ENCODE measurements at regions not wholly inside any gene's neighbourhood (a gene's known extent, or its start where the extent isn't known, plus 50 kb on each side); places are given as distances from the start of the nearest gene placed in this dataset.

DNA sequence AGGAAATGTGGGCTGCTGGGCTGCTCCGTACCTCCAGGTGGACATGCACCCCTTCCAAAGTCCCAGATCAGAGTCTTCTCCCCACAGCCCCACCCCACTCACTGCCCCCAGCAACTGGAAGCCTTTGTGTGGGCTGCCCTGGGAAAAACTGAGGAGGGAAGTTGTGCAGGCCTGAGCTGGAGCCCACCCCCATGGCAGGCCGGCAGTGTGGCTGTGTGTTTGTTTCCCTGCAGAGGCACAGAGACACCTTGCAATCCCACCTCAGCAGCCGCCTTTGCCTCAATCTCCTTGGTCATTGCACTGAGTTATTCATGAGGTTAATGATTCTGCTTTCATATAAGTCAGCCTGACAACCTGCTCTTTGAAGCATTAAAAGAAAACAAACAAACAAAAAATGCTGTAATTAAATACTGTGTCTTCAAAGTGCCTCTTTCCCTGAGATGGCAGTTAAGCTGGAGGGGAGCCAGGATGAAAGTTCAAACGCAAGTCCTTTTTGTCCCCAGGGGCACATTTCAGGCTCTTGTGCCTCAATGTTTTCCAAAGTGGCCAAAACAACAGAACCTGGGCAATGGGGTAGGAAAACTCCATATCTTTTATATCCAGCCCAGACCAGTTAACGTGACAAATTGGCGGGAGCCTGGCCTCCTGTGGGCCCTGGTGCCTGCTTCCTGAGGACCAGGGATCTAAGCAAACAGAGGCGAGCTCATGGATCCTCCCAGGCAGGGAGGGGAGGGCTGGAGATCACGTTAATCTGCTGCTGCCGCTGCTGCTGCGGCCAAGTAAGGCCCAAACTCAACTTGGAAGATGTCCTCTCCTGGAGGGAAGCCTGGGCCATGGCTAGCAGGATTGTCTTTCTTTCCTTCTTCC, 51.9 kb upstream of the TSPAN11 start:
- DNase-seq: peak; percentile 9

- no peak for DNase-seq
These were observed 55.9 kb upstream of the TSPAN11 start for GRCh38 chr12:30870491-30871265.

GRCh38 chr12:30867415-30867814, 59.1 kb upstream of the TSPAN11 start:
- DNase-seq: no peak

DNA sequence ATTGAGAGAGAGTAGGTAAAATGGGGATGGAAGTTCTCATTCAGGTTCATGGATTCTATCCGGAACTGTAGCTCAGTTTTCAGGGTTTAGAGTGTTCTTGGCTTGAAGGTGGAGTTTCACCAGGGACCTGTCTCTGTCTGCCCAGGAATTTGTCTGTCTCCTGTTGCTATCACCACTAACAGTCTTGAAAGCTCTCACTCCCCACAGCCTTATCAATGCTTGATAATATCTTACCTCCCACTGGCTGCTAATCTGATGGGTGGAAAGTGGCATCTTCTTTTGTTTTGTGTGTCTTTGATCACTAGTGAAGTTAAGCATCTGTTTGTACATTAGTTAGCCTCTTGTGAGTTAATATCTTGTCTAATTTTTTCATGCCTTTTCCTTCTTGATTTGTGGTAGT, 60.3 kb upstream of the TSPAN11 start:
- no peak for DNase-seq

DNA sequence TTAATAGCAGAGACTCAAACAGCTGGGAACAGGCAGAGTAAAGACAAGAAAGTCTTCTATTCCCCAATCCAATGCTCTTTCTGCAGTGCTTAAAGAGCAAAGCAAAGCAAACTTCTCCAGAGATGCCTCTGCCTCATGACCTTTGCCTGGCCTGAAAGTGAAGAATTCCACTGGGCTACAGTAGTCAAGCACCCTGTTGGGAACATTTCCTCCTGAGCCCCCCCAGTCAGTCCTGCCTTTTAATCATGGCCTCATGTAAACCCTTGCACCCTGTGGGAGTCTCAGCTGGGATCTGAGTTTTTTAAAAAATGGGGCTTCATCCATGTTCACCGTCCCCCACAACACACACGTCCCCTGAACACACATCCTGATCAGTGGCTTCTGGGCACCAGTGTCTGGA, 62.7 kb upstream of the TSPAN11 start:
- DNase-seq: no peak

GRCh38 chr12:30862486-30862885, 64.1 kb upstream of the TSPAN11 start:
- DNase-seq: no peak

GRCh38 chr12:30859226-30859625, 67.3 kb upstream of the TSPAN11 start:
- DNase-seq: no peak

GRCh38 chr12:30858471-30858870, 68.1 kb upstream of the TSPAN11 start:
- DNase-seq: no peak

DNA sequence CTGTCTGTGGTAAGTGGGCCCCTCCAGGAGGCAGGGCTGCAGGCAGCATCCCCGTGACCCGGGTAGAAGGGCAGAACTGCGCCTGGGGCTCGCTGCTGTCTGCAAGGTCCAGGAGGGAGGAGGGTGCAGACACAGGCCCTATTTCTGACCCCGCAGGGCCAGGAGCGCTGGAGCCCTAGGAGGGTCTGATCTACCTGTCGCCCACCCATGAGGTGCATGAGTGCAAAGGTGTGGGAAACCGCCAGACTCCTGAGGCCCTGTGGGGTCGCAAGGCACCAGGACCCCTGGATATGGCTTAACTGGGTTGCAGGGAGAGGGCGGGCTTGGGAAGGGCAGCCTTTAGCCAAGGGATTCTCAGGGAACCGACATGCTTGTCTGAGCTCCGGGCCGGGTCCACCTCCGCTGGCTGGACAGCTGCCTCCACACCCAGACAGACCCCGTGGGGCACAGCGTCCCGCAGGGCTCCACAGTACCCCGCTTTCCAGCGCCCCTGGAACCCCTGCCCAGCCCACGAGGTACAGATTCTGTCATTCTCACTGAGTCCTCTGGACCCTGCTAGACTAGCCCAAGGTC, 72.9 kb upstream of the TSPAN11 start:
- DNase-seq: no peak

DNA sequence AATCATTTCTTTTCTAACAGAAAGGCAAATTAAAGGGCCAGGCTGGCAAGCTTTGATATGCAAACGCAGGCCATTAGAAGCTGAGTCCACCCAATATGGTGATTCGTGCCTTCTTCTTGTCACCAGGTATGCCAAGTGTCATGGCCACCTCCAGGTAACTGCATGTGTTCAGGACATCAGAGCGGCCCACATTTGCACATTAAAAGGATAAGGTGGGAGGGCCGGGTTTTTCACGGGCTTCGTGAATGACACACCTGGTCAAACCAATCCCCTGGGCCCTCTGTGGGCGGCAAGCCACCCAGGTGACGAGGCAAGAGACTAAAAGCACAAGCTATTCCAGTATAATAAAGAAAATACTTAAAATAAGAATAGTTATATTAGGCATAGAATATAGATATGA, 75.9 kb upstream of the TSPAN11 start:
- no peak for DNase-seq

GRCh38 chr12:30847259-30847658, 79.3 kb upstream of the TSPAN11 start:
- DNase-seq: peak; percentile 61

DNA sequence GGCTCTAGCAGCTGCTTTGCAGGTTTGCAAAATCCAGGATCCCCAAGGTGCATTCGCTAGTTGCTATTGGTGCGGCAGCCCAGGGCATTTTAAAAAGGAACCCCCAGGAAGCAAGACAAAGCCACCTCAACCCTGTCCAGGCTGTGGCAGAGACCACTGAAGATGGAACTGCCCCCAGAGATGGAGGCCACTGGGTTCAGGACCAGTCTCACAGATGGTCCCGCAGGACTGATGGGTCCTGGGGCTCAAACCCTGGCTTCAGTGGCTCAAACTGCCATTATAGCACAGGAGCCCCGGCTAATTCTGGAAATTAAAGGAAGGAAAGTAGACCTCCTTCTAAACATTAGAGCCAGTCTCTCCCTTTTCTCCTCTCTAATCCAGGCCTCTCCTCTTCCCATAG, 79.8 kb upstream of the TSPAN11 start:
- no peak for DNase-seq

DNA sequence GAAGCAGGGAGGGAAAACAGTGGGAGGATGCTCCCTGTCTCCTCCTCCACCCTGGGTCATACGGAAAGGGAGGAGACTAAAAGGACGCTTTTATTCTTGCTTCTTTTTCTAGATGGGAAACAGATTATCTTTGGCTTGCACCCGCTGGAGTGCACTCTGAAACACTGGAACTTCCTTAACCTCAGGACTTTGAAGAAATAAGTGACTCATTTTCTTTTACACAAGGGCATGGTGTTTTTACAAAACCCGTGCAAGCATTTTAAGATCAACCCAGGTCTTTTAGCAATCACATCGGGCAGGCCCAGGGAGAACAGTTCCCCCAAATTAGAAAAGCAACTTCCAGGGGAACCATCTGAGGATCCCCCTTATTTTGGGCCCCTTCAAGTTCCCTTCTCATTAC, 80.9 kb upstream of the TSPAN11 start:
- DNase-seq: no peak

GRCh38 chr12:30843211-30843610, 83.3 kb upstream of the TSPAN11 start:
- no peak for DNase-seq

GRCh38 chr12:30840715-30841114, 85.8 kb upstream of the TSPAN11 start:
- DNase-seq: no peak

DNA sequence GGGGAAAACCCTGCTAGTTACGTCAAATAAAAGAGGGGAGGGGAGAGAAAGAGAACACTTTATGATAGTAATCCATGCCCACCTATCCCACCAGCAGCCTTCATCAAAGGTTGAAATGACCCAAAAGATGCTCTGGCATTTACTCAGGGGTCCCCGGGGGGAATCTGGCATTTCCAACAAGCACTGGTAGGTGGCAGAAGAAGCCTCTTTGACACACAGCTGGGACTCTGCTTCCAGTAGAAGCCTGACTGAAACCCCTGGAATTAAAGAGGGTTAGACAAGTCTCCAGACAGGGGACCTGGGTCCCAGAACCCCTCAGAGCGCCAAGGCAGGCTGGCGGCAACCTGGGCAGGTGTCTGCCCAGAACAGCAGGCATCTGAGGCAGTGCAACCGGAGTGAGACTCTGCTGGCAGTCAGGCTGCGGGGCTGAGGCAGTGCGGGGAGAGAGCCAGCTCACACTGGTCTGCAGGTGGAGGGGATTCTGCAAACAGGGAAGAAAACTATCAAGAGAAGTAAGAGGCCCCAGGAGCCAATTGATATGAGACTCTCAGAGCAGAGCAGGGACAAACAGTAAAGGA, 85.0 kb upstream of the CAPRIN2 start:
- DNase-seq: no peak

DNA sequence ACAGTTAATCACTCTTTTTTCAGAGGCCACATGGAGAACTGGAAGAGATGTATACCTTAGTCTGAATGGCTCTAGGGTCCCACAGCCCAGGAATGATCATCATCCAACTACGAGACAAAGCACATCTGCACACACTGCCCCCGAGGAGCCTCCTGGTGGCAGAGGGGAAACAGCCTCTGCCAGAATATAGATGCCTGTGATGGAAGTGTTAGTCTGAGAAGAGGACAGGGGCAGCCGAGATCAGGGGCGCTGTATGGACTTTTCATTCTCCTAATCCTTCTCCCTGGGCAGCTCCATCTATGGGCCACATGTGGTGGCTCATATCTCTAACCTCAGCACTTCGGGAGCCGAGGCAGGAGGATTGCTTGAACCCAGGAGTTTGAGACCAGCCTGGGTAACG, 82.8 kb upstream of the CAPRIN2 start:
- no peak for DNase-seq

DNA sequence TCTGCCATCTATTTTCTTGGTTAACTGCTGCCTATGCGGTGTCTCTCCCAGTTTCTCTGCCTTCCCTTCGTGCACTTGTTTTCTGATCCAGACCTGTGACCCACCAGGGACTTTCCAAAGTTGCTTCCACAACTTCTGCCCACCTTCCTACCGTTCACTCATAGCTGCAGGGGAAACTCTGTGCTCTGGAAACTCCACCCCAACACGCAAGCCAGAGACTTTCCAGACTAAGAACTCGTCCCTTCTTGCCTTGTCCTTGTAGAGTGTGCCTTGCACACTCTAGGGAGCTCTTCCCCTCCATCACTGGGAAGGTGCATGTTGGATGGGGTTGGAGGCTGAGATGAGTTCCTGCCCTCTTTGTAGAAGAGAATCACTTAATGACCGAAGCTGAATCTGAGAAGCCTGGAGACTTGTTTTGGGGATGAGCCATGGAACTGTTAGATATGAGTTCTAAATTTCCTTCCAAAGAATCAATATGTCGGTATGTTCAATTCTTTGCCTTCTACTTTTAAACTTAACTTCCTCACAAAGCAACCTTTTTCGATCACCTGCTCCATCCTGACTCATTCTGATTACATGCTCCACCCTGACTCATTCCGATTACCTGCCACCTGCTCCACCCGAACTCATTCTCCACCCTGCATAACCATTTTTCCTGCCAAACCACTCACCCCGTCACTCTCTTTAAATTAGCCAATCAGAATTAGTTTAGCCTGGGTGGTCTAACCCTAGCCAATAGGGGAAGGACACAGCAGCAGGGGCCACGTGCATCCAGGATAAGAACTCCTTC, 82.1 kb upstream of the CAPRIN2 start:
- DNase-seq: no peak

GRCh38 chr12:30835216-30835615, 80.5 kb upstream of the CAPRIN2 start:
- no peak for DNase-seq

- no peak for DNase-seq
These were observed 76.0 kb upstream of the CAPRIN2 start for GRCh38 chr12:30830751-30831150.

DNA sequence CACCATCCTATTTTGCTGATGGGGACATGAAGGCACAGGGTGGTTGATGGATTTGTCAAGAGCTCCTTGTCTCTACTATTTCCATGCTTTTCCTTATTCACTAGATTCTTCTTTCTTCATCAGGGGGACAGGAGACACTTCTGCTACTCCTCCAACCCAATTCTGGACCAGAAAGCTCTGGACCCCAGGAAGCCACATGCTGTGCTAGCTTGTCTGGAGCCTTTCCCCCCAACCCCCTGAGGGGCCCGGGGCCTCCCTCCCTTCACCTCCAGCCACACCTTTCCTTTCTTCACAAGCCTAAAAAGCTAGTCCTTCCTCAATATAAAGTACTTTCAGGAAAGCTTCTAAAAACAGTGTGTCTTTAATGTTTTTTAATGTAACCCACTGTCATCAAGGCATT, 75.1 kb upstream of the CAPRIN2 start:
- DNase-seq: no peak

DNA sequence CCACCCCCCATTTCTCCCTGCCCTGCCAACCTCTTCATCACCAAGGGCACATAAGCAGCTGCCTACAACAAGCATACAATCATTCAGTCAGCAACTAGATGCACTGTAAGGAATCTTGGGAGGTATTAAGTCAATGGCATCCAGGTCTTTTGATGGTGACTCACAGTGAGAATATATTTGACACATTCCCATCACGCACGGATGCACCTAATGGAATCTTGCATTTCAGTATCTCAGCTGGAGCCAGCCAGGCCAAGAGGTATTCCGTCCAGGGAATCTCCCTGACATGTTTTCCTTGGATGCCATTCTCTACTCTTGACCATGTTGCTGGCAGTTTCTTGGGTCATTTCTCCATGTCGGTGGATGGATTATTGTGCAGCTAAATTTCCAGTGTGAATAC, 73.9 kb upstream of the CAPRIN2 start:
- DNase-seq: no peak

All from NCI-H526 treated with DMSO at 0.1 percent for 48 hours (cell line).